IMR-90 (cell line): ENCODE measurements at regions not wholly inside any gene's neighbourhood (a gene's known extent, or its start where the extent isn't known, plus 50 kb on each side); places are given as distances from the start of the nearest gene placed in this dataset.

Experiments
- ELK1 ChIP-seq: fragments of 150-350 bp; IDR thresholded peaks from 2 replicates; pipeline ENCODE4 v1.6.1; 2016; ENCODE audit warnings: low read depth, mild to moderate bottlenecking, low read length, moderate library complexity, borderline replicate concordance
- FOS ChIP-seq: fragments of 150-350 bp; IDR thresholded peaks from 2 replicates; pipeline ENCODE4 v1.6.1; 2016; ENCODE audit warnings: low read depth, low read length
- TF ChIP-seq, protein P1 (sequence below): conservative IDR thresholded peaks from 2 replicates; pipeline ENCODE4 v1.5.1; 2012; ENCODE audit warnings: mild to moderate bottlenecking, low read depth, low read length, improper control_type of control experiment

DNA sequence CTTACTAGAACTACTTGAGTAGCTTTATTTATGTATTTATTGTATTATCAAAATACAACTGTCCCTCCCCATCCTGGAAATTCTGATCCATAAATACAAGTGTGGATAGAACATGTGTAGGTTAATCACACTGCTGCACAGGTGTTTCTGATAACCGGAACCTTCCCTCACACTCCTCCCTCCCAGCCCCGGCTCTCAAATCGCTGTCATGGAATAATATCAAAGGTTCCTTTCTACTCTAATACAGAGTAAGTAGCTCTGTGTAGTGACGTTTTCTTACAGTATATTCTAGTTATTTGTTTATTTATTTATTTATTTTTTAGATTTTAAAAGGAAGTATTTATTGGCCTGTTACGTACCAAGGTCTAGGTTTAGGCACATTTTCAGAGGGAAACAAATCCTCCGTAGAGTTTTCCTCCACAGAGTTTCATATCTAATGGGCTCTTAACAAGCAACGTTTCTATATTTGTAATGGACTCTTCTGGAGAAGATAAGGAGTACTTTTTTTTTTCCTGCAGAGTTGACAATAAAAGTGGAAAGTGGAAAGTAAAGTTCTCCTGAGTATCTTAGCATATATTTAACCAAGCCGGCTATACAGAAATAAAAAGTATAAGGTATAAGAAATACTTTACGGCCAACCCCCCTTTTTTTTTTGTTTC is 129.0 kb upstream of the CARD18 start:
- TF ChIP-seq, protein P1, sequence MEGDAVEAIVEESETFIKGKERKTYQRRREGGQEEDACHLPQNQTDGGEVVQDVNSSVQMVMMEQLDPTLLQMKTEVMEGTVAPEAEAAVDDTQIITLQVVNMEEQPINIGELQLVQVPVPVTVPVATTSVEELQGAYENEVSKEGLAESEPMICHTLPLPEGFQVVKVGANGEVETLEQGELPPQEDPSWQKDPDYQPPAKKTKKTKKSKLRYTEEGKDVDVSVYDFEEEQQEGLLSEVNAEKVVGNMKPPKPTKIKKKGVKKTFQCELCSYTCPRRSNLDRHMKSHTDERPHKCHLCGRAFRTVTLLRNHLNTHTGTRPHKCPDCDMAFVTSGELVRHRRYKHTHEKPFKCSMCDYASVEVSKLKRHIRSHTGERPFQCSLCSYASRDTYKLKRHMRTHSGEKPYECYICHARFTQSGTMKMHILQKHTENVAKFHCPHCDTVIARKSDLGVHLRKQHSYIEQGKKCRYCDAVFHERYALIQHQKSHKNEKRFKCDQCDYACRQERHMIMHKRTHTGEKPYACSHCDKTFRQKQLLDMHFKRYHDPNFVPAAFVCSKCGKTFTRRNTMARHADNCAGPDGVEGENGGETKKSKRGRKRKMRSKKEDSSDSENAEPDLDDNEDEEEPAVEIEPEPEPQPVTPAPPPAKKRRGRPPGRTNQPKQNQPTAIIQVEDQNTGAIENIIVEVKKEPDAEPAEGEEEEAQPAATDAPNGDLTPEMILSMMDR = no peak
- TF ChIP-seq ELK1 (no peak), FOS (no peak)
